HG03060 (cell line): ENCODE measurements at regions not wholly inside any gene's neighbourhood (a gene's known extent, or its start where the extent isn't known, plus 50 kb on each side); places are given as distances from the start of the nearest gene placed in this dataset.

Experiments
- ATAC-seq: cut with Tn5 transposase; IDR thresholded peaks from one replicate; pipeline ENCODE4 v1.9.1; 2021; ENCODE audit warnings: low read depth, moderate number of reproducible peaks; ENCODE audit not compliant: unreplicated experiment

GRCh38 chr2:123091471-123091870, 933.6 kb upstream of the CNTNAP5 start:
- ATAC-seq, result no peak

DNA sequence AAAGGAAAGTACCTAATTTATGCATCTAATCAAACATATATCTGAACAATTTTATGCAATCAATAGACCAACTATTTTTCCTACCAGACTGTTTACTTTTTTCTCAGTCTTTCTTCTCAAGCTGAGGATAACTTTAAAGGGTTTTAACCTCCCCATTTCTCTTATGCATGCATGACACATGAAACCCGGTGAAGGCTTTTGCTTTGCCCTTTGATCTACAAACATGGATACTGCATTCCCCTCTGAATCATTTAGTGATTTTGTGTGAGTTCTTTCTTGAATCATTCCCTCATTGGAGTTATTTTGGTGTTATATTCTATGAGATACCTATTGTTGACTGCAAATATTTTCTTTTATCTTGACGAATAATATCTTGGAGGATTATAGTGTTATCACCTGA, 931.9 kb upstream of the CNTNAP5 start:
- no peak for ATAC-seq

DNA sequence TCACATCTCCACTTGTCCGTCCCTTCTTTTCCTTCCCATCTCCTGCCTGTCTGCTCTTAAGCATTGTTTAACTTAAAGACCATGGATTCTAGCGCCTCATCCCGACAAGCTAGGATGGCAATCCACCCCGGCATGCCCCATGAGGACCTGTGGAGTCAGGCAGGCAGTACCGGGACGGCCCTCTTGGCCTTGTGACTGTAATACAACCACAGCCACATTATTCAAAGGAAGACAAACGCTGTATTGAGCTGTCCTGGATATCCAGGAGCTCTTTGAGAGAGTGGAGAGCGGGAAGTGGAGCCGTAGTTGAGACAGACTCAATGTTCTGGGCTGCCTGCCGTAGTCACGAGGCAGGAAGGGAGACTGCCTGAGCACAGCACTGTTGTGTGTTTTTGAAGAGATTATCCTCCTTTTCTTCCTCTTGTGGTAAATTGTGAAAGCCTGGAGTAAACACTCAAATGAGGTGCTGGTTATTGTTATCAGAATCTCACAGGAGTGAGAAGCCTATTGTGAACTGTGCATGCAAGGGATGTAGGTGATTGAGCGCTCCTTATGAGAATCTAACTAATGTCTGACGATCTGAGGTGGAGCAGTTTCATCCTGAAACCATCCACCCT, 929.8 kb upstream of the CNTNAP5 start:
- no peak for ATAC-seq

- no peak for ATAC-seq
These were observed 926.5 kb upstream of the CNTNAP5 start for GRCh38 chr2:123098619-123099018.

GRCh38 chr2:123101434-123101833, 923.7 kb upstream of the CNTNAP5 start:
- no peak for ATAC-seq

DNA sequence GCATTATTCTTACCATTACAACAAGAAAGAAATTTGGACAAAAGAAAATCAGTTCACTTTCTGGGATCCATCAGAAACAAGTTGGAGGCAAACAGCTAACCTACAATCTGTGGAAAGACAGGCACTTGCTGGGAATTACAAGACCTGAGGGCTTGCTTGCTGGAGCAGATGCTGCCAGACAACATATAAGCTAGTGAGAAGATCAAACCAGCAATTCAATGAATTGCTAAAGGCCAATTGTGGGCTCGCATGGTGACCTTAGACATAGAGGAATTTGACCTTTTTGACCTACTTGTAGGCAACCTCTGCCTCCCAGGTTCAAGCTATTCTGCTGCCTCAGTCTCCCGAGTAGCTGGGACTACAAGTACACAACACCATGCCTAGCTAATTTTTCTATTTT, 921.2 kb upstream of the CNTNAP5 start:
- no peak for ATAC-seq

DNA sequence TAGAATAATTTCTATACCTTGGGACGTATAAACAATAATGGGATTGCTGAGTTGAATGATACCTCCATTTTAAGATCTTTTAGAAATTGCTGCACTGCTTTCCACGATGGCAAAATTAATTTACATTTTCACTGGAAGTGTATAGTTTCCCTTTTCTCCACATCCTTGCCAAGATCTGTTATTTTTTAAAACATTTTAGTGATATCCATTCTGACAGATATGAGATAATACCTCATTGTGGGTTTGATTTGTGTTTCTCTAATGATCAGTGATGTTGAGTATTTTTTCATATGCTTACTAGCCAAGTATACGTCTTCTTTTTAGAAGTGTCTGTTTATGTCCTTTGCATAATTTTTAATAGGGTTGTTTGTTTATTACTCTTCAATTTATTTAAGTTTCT, 908.5 kb upstream of the CNTNAP5 start:
- ATAC-seq, result no peak

DNA sequence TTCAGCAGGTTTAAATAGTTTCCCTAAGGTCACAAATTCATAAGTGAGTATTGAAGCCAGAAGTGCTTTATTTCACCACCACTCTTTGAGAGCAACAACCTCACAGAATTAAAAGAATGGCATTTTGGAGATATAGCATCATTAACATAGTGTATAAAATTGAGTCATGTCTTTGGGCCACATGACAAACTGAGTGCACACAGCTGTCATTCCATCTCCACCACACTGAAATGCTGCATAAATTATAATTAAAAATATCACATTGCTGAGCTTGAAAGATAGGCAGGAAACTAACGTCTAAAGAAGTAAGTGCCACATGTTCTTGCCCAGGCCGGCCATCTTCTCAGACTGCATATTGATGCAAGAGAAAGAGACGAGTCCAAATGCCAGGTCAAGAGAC, 897.9 kb upstream of the CNTNAP5 start:
- ATAC-seq, result no peak

- ATAC-seq, result no peak
These were observed 896.1 kb upstream of the CNTNAP5 start for GRCh38 chr2:123128951-123129350.

GRCh38 chr2:123136419-123136818, 888.7 kb upstream of the CNTNAP5 start:
- no peak for ATAC-seq

GRCh38 chr2:123144082-123144481, 881.0 kb upstream of the CNTNAP5 start:
- no peak for ATAC-seq

- ATAC-seq, result no peak
These were observed 872.0 kb upstream of the CNTNAP5 start for GRCh38 chr2:123153041-123153440.

- ATAC-seq, result no peak
These were observed 870.9 kb upstream of the CNTNAP5 start for GRCh38 chr2:123154195-123154594.

DNA sequence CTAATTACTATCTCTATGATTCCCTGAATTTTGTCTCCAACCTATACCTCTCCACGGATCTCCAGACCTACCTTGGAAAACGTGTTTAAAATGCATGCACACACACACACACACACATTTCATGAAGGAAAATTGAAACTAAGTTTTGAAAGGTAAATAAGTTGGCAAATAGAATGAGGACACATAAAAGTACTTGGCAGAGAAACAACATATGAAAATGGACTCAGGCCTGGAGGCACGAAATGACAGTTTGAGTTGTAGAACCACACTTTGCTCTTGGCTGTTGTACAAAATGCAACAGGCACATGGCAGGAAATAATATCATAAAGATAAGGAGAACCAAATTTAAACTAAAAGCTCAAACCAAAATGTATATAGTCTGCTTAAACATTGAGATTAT, 868.1 kb upstream of the CNTNAP5 start:
- no peak for ATAC-seq

DNA sequence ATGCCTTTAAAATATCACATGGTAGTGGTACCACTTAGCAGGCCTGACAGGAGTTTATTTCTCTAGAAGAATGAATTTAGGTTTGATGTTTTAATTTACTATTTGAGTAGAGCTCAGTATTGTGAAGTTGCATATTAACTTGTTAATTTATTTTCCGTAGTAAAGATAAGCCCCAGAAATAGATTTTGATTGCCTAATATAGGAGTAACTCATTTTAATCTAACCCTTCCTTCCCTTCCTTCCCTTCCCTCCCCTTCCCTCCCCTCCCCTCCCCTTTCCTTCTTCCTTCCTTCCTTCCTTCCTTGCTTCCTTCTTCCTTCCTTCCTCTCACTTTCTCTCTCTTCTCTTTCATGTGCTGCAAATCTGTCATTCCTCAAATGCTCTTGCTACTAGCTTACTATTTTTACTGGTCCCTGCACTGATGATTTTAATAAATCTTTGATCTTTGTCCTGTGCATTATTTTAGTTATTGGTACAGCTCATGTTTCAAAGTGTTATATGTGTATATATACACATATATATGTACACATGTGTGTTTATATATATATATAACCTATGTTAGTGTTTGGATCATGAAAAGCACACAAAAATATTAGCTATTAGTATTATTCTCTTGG, 862.6 kb upstream of the CNTNAP5 start:
- ATAC-seq, result no peak

GRCh38 chr2:123163398-123163797, 861.7 kb upstream of the CNTNAP5 start:
- ATAC-seq, result no peak

DNA sequence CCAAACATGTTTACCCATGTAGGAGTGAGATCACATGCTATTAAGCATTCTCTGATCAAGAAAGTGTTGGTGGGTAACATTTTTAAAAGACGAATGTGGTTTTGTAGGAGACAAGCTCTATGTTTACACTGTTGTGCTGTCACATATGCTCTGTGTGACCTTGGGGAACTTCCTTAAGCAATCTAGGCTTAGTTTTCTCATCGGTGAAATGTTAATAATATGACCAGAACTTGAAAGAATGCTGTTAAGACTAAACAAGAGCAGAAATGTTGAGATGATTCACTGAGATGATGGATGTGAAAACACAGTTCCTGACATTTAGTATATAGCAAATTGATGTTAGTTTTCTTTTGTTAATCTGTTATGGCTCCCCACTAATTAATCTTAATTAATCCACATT, 860.9 kb upstream of the CNTNAP5 start:
- no peak for ATAC-seq

DNA sequence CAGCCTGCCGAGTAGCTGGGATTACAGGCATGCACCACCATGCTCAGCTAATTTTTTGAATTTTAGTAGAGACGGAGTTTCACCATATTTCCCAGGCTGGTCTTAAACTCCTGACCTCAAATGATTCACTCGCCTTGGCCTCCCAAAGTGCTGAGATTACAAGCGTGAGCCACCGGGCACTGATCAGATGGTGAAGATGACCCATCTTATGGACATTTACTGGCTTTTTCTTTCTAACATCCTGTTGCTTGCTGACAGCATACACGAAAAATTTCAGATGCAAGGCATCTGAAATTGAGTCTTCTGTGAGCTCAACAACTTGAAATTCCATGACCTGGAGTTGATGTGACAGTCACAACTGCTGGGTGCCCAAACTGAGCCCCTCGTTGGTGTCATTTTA, 859.5 kb upstream of the CNTNAP5 start:
- no peak for ATAC-seq

- no peak for ATAC-seq
These were observed 845.6 kb upstream of the CNTNAP5 start for GRCh38 chr2:123179526-123179925.

- no peak for ATAC-seq
These were observed 829.1 kb upstream of the CNTNAP5 start for GRCh38 chr2:123195957-123196356.

DNA sequence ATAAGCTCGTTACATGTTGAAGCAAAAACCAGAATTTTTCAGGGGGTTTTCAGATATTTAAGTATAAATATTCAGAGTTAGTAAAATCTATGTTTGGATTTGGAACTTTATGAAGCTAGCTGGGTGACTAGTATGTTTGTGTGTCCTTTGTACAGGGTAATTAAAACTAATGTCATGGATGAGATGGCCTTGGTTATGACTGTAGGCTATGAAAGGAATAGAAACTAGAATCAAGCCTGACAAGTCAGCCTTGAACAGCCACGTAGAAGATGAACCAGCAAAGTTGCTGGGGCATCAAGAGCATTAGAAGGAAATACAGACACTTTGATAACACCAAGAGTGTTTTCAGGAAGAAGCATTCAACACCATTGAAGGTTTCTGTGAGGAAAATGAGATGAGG, 825.1 kb upstream of the CNTNAP5 start:
- no peak for ATAC-seq

- ATAC-seq, result no peak
These were observed 817.8 kb upstream of the CNTNAP5 start for GRCh38 chr2:123207245-123207644.

DNA sequence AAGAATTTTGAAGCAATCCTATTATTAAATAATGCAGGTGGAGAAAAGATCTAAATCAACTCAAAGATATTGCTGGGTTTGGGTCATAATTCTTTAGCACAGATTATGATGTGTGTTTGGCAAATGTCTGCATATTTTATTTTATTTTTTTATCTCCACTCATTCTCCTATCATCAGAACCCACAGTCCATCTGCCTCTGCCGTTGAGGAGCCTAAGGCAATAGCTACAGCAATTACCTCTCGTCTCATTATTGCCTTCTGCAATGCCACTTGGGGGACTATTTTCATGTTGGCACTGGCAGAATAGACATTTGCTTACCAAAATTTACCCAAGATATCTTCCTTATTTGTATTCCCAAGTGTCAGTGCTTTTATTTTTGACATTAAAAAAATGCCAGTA, 815.9 kb upstream of the CNTNAP5 start:
- ATAC-seq, result no peak
